Testis (tissue), 2 donors: ENCODE measurements at regions not wholly inside any gene's neighbourhood (a gene's known extent, or its start where the extent isn't known, plus 50 kb on each side); places are given as distances from the start of the nearest gene placed in this dataset.

ENCODE experiments used
- DNase-seq: peaks from one replicate; pipeline ENCODE4 v3.0.0-alpha.2; 2019
- H3K27ac ChIP-seq, 2 donors: fragments of 200-600 bp; sonication (generic); one replicate each; pipeline ENCODE4 v1.5.1; 2019
- H3K27me3 ChIP-seq: fragments of 200-600 bp; sonication (generic); one replicate; pipeline ENCODE4 v1.5.1; 2019
- H3K36me3 ChIP-seq: fragments of 200-600 bp; sonication (generic); one replicate; pipeline ENCODE4 v1.5.1; 2017; ENCODE audit warnings: low read depth; ENCODE audit errors: missing control alignments
- H3K4me1 ChIP-seq: fragments of 200-600 bp; sonication (generic); one replicate; pipeline ENCODE4 v1.5.1; 2019
- H3K4me3 ChIP-seq, 2 donors: fragments of 200-600 bp; sonication (generic); one replicate each; pipeline ENCODE4 v1.5.1; 2017 to 2019
- H3K9me3 ChIP-seq: fragments of 200-600 bp; sonication (generic); one replicate; pipeline ENCODE4 v1.5.1; 2017
- CTCF ChIP-seq, 3 experiments: fragments of 450-650 bp in 2 of 3; fragments of 200-600 bp in 1 of 3; sonication (generic) in 1 of 3; IDR thresholded peaks; one replicate each; pipeline ENCODE4 v1.5.1; 2016 to 2019; ENCODE audit warnings: antibody characterized with exemption in 3 of 3, mild to moderate bottlenecking in 2 of 3, moderate library complexity in 1 of 3
- POLR2A ChIP-seq: fragments of 450-650 bp; IDR thresholded peaks from one replicate; pipeline ENCODE4 v1.6.1; 2017; ENCODE audit warnings: antibody characterized with exemption, mild to moderate bottlenecking, moderate library complexity
- WGBS, 2 donors: methylation state at CpG; one replicate each; pipeline ENCODE4 v1.1.5; 2018; 5-methylcytosine and 5-hydroxymethylcytosine counted together
- intact Hi-C: fragments of 100-400 bp; cut with DNase I; formaldehyde crosslinking; loops from one replicate; pipeline ENCODE4 v1.15.1; 2023; ENCODE audit warnings: low total_unique reads

GRCh38 chr3:84783281-84783680 is 175.5 kb upstream of the CADM2 start:
- Histone ChIP-seq H3K36me3 (no peaks in the 10 kb centered on the region), H3K9me3 (no peaks in the 10 kb centered on the region), H3K4me3 (no peak overlapping the region), H3K27ac (no peak overlapping the region), H3K4me1 (no peaks in the 10 kb centered on the region), H3K27me3 (no peaks in the 10 kb centered on the region)
- DNase-seq, result no peak
- TF ChIP-seq CTCF (IDR thresholded peaks at IDR 0.05) (no peak), POLR2A (no peak)
- intact Hi-C loops, result no loop called here
- 89 to 93% methylated on average over 1 of the region's 1 CpG for WGBS, 2 donors

GRCh38 chr3:84789961-84790360 is 168.8 kb upstream of the CADM2 start:
- H3K4me3 ChIP-seq, result no peak overlapping the region
- no peak overlapping the region for H3K27ac ChIP-seq
- TF ChIP-seq CTCF (IDR thresholded peaks at IDR 0.05) (no peak), POLR2A (no peak)
- 56 to 83% methylated on average over 1 of the region's 1 CpG for WGBS, 2 donors
- DNase-seq, result no peak
- intact Hi-C loops, result no loop called here
- no peaks in the 10 kb centered on the region for H3K36me3 ChIP-seq
- H3K9me3 ChIP-seq, result no peaks in the 10 kb centered on the region
- H3K27me3 ChIP-seq, result no peaks in the 10 kb centered on the region
- no peaks in the 10 kb centered on the region for H3K4me1 ChIP-seq

GRCh38 chr3:84806958-84807357 is 151.8 kb upstream of the CADM2 start:
- Histone ChIP-seq H3K9me3 (no peaks in the 10 kb centered on the region), H3K27me3 (no peaks in the 10 kb centered on the region), H3K36me3 (no peaks in the 10 kb centered on the region), H3K27ac (no peak overlapping the region), H3K4me1 (no peaks in the 10 kb centered on the region), H3K4me3 (no peak overlapping the region)
- no peak for DNase-seq
- 66 to 69% methylated on average over 3 of the region's 3 CpGs for WGBS, 2 donors
- intact Hi-C loops, result no loop called here
- TF ChIP-seq CTCF (IDR thresholded peaks at IDR 0.05) (no peak), POLR2A (no peak)

- TF ChIP-seq POLR2A (no peak), CTCF (IDR thresholded peaks at IDR 0.05) (no peak)
- Histone ChIP-seq H3K9me3 (no peaks in the 10 kb centered on the region), H3K4me3 (no peak overlapping the region), H3K27ac (no peak overlapping the region), H3K36me3 (no peaks in the 10 kb centered on the region), H3K4me1 (no peaks in the 10 kb centered on the region), H3K27me3 (no peaks in the 10 kb centered on the region)
- no peak for DNase-seq
- intact Hi-C loops, result no loop called here
- 22 to 49% methylated on average over 2 of the region's 2 CpGs for WGBS, 2 donors
Observed at GRCh38 chr3:84820126-84820525, 138.7 kb upstream of the CADM2 start.

GRCh38 chr3:84820906-84821305 is 137.9 kb upstream of the CADM2 start:
- Histone ChIP-seq H3K4me3 (no peak overlapping the region), H3K4me1 (no peaks in the 10 kb centered on the region), H3K27me3 (no peaks in the 10 kb centered on the region), H3K9me3 (no peaks in the 10 kb centered on the region), H3K36me3 (no peaks in the 10 kb centered on the region), H3K27ac (no peak overlapping the region)
- intact Hi-C loops, result no loop called here
- TF ChIP-seq POLR2A (no peak), CTCF (IDR thresholded peaks at IDR 0.05) (no peak)
- no peak for DNase-seq
